H1 (cell line): ENCODE measurements at regions not wholly inside any gene's neighbourhood (a gene's known extent, or its start where the extent isn't known, plus 50 kb on each side); places are given as distances from the start of the nearest gene placed in this dataset.

ENCODE experiments used
- CTCF ChIA-PET: fragments of 300-600 bp; sonication (Branson Sonifier 250); formaldehyde crosslinking; loops from one replicate; lab custom pipeline; 2021; ENCODE audit not compliant: partially characterized antibody; lab: Charles Lee
- POLR2A ChIA-PET: fragments of 300-600 bp; sonication (Branson Sonifier 250); formaldehyde crosslinking; loops from one replicate; lab custom pipeline; 2021; ENCODE audit warnings: inconsistent platforms; ENCODE audit not compliant: partially characterized antibody; lab: Charles Lee
- DNase-seq, 2 experiments: peaks; one replicate each; pipeline versions ENCODE4 v3.0.0 to v3.0.0-alpha.2; 2010 to 2022; ENCODE audit warnings: low spot score in 2 of 2, low read depth in 1 of 2, mixed read lengths in 1 of 2
- FAIRE-seq: peaks from 2 replicates; lab custom pipeline; 2011; peaks lifted over from hg19 to GRCh38; lab: Jason Lieb, UNC
- H2AFZ ChIP-seq: 2 replicates; pipeline ENCODE4 v1.8.1; 2012; ENCODE audit warnings: low read length, inconsistent platforms
- H2AK5ac ChIP-seq: 2 replicates; pipeline ENCODE4 v1.6.1; 2013; ENCODE audit warnings: low read depth, low read length
- H2BK120ac ChIP-seq: replicated peaks from 2 replicates; pipeline ENCODE3; 2013; ENCODE audit warnings: low read depth, low read length, inconsistent platforms
- H2BK12ac ChIP-seq: 2 replicates; pipeline ENCODE4 v1.6.1; 2013; ENCODE audit warnings: low read depth, low read length
- H2BK15ac ChIP-seq: 2 replicates; pipeline ENCODE4 v1.6.1; 2013; ENCODE audit warnings: low read length
- H2BK20ac ChIP-seq: 2 replicates; pipeline ENCODE4 v1.6.1; 2013; ENCODE audit warnings: low read length
- H2BK5ac ChIP-seq: 2 replicates; pipeline ENCODE4 v1.6.1; 2013; ENCODE audit warnings: low read depth, low read length
- H3K14ac ChIP-seq: 2 replicates; pipeline ENCODE4 v1.6.1; 2013; ENCODE audit warnings: inconsistent platforms; ENCODE audit not compliant: insufficient read length
- H3K18ac ChIP-seq: 2 replicates; pipeline ENCODE4 v1.6.1; 2013; ENCODE audit warnings: low read length; ENCODE audit errors: extremely low read depth
- H3K23ac ChIP-seq: 2 replicates; pipeline ENCODE4 v1.6.1; 2013; ENCODE audit warnings: inconsistent platforms; ENCODE audit not compliant: insufficient read length
- H3K23me2 ChIP-seq: 2 replicates; pipeline ENCODE4 v1.6.1; 2013; ENCODE audit warnings: low read depth, low read length
- H3K27ac ChIP-seq: 2 replicates; pipeline ENCODE4 v1.6.1; 2011; ENCODE audit warnings: low read depth, low read length, inconsistent platforms
- H3K27me3 ChIP-seq, 4 experiments: replicated peaks in 1 of 4; 1 replicate in 1 of 4; 2 replicates in 3 of 4; pipeline versions ENCODE4 v1.6.1 to v1.8.1; 2011 to 2013; ENCODE audit warnings: low read length in 3 of 4, mild to moderate bottlenecking in 3 of 4, inconsistent platforms in 2 of 4, mixed read lengths in 2 of 4, moderate library complexity in 1 of 4; ENCODE audit not compliant: control insufficient read depth in 3 of 4, insufficient read depth in 3 of 4; ENCODE audit errors: extremely low read depth in 1 of 4
- H3K36me3 ChIP-seq, 4 experiments: 2 replicates each; pipeline versions ENCODE4 v1.6.1 to v1.8.1; 2011 to 2013; ENCODE audit warnings: mild to moderate bottlenecking in 4 of 4, low read length in 3 of 4, moderate library complexity in 2 of 4, control low read depth in 1 of 4, inconsistent platforms in 1 of 4; ENCODE audit not compliant: insufficient read depth in 4 of 4, control insufficient read depth in 2 of 4
- H3K4ac ChIP-seq: replicated peaks from 2 replicates; pipeline ENCODE3; 2013; ENCODE audit warnings: low read length, low read depth, mixed read lengths, inconsistent platforms; ENCODE audit not compliant: insufficient read length
- H3K4me1 ChIP-seq, 4 experiments: replicated peaks in 1 of 4; 1 replicate in 1 of 4; 2 replicates in 3 of 4; pipeline versions ENCODE4 v1.6.1 to v1.8.1; 2011 to 2013; ENCODE audit warnings: low read length in 3 of 4, inconsistent platforms in 2 of 4, mixed read lengths in 1 of 4; ENCODE audit not compliant: insufficient read depth in 4 of 4, control insufficient read depth in 3 of 4
- H3K4me2 ChIP-seq, 2 experiments: 2 replicates each; pipeline versions ENCODE4 v1.6.1 to v1.8.1; 2011 to 2013; ENCODE audit warnings: low read depth in 2 of 2, low read length in 2 of 2, control low read depth in 1 of 2, inconsistent platforms in 1 of 2, mild to moderate bottlenecking in 1 of 2; ENCODE audit not compliant: insufficient read depth in 1 of 2
- H3K4me3 ChIP-seq, 4 experiments: fragments of 200-600, 300-600 bp in 1 of 4; sonication (generic), shearing (Covaris generic), sonication (Bioruptor Twin) in 1 of 4; 2 replicates each; pipeline versions ENCODE4 v1.5.1 to v1.8.1; 2011 to 2016; ENCODE audit warnings: low read length in 4 of 4, low read depth in 3 of 4, control low read depth in 2 of 4, inconsistent platforms in 2 of 4, mild to moderate bottlenecking in 2 of 4, mixed read lengths in 1 of 4, moderate library complexity in 1 of 4; ENCODE audit not compliant: insufficient read depth in 2 of 4; ENCODE audit errors: extremely low read depth in 1 of 4
- H3K56ac ChIP-seq: replicated peaks from 2 replicates; pipeline ENCODE3; 2013; ENCODE audit warnings: low read depth, mild to moderate bottlenecking, mixed read lengths, low read length, inconsistent platforms; ENCODE audit not compliant: insufficient read length
- H3K79me1 ChIP-seq: 2 replicates; pipeline ENCODE4 v1.6.1; 2013; ENCODE audit warnings: low read depth, low read length, control low read depth
- H3K79me2 ChIP-seq, 2 experiments: 2 replicates each; pipeline versions ENCODE4 v1.6.1 to v1.8.1; 2012 to 2013; ENCODE audit warnings: low read length in 2 of 2, mild to moderate bottlenecking in 2 of 2, inconsistent platforms in 1 of 2; ENCODE audit not compliant: insufficient read depth in 2 of 2, control insufficient read depth in 1 of 2
- H3K9ac ChIP-seq, 4 experiments: replicated peaks in 1 of 4; 1 replicate in 1 of 4; 2 replicates in 3 of 4; pipeline versions ENCODE4 v1.6.1 to v1.8.1; 2011 to 2013; ENCODE audit warnings: low read depth in 3 of 4, low read length in 3 of 4, control low read depth in 2 of 4, mild to moderate bottlenecking in 2 of 4, moderate library complexity in 2 of 4, inconsistent platforms in 1 of 4; ENCODE audit errors: extremely low read depth in 1 of 4
- H3K9me3 ChIP-seq, 2 experiments: 2 replicates each; pipeline versions ENCODE4 v1.6.1 to v1.8.1; 2012 to 2013; ENCODE audit warnings: mild to moderate bottlenecking in 2 of 2, moderate library complexity in 2 of 2, control low read depth in 1 of 2, inconsistent platforms in 1 of 2, low read depth in 1 of 2, low read length in 1 of 2, mixed read lengths in 1 of 2; ENCODE audit not compliant: insufficient read depth in 2 of 2
- H4K20me1 ChIP-seq, 2 experiments: replicated peaks in 1 of 2; 2 replicates each; pipeline versions ENCODE3 to v1.8.1; 2011 to 2013; ENCODE audit warnings: inconsistent platforms in 2 of 2, low read length in 2 of 2, mild to moderate bottlenecking in 1 of 2; ENCODE audit not compliant: insufficient read depth in 2 of 2, control insufficient read depth in 1 of 2
- H4K5ac ChIP-seq: 2 replicates; pipeline ENCODE4 v1.6.1; 2013; ENCODE audit warnings: low read length, low read depth, mixed read lengths, inconsistent platforms; ENCODE audit not compliant: insufficient read length
- H4K8ac ChIP-seq: 2 replicates; pipeline ENCODE4 v1.8.0; 2013; ENCODE audit warnings: mild to moderate bottlenecking, moderate library complexity, low read length, inconsistent platforms; ENCODE audit not compliant: insufficient read depth; ENCODE audit errors: extremely low read depth
- H4K91ac ChIP-seq: replicated peaks from 2 replicates; pipeline ENCODE3; 2013; ENCODE audit warnings: low read length, mixed read lengths, inconsistent platforms; ENCODE audit not compliant: insufficient read length
- EGR1 ChIP-seq: IDR thresholded peaks from 2 replicates; pipeline ENCODE4 v1.6.1; 2011; ENCODE audit warnings: low read depth, low read length, borderline replicate concordance
- POLR2AphosphoS5 ChIP-seq: IDR thresholded peaks from 2 replicates; pipeline ENCODE4 v1.6.1; 2011; ENCODE audit warnings: low read depth, low read length
- WGBS, 2 experiments: shearing (Covaris generic) in 1 of 2; methylation state at CpG; one replicate each; pipeline versions ENCODE4 v1.1.6 to v1.1.7; 2013 to 2015; ENCODE audit warnings: low lambda C conversion rate in 2 of 2, mixed read lengths in 2 of 2, inconsistent platforms in 1 of 2, low coverage in 1 of 2, missing lambda C conversion rate in 1 of 2; ENCODE audit not compliant: insufficient replicate concordance in 2 of 2, insufficient coverage in 1 of 2, insufficient read length in 1 of 2; ENCODE audit errors: extremely low coverage in 1 of 2, missing lambda C conversion rate in 1 of 2; 5-methylcytosine and 5-hydroxymethylcytosine counted together

DNA sequence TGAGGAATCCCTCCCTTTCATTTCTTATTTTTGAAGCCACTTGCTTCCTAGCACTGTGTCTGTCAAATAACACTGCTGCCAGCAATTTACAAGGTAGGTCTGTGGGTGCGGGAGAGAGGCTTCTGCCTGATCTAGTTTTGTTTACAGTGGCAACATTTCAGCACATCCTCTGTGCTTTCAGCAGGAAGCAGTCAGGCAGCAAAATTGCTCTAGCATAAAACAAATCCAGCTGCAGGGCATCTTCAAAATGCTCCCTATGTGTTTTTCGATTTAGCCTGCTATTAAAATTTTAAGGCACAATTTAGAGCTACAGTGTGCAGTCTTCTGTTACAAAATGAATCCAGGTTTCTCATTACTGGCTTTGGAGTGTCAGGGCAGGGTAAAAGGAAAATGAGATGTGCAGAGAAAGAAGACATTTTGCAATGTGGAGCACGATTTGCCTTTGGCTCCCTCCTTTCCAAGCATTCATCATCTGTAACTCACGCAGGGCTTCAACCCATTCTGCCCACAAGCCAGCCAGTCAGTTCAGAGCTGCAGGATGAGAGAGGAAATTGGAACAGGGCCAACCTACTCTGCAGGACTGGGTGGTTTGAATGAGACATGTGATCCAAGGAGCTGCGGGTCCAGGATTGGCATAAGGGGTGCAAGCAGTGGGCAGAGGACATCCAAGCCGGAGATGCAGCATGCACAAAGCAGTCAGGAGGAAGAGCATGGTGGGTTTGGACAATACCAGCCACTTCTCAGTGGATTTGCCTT lies 143.4 kb upstream of the APC start:
- no peak overlapping the region for H3K4me3 ChIP-seq
- no peak for DNase-seq

More for the DNA sequence above, 143.4 kb upstream of the APC start:
- Histone ChIP-seq H3K23ac (no peak overlapping the region), H3K36me3 (no peaks in the 10 kb centered on the region), H3K23me2 (no peaks in the 10 kb centered on the region), H3K14ac (no peak overlapping the region), H3K4me2 (no peak overlapping the region), H3K9ac (no peak overlapping the region), H4K91ac (no peak overlapping the region), H2BK20ac (no peak overlapping the region), H3K18ac (no peak overlapping the region), H3K27ac (no peak overlapping the region), H2AK5ac (no peak overlapping the region), H2BK12ac (no peak overlapping the region), H3K79me2 (no peaks in the 10 kb centered on the region), H2BK5ac (no peak overlapping the region), H4K8ac (no peak overlapping the region), H2AFZ (0 out of 2 replicates have a peak overlapping the region, but pooled peaks have one; percentile 23), H4K20me1 (no peaks in the 10 kb centered on the region), H3K27me3 (no peaks in the 10 kb centered on the region; a peak in 1 of 7 replicates), H3K4me1 (no peaks in the 10 kb centered on the region), H3K9me3 (no peaks in the 10 kb centered on the region), H3K4ac (no peak overlapping the region), H2BK120ac (no peak overlapping the region), H2BK15ac (no peak overlapping the region), H3K79me1 (no peaks in the 10 kb centered on the region), H4K5ac (no peak overlapping the region), H3K56ac (peak overlapping the region; percentile 6)
- POLR2A ChIA-PET = no interaction called here
- CTCF ChIA-PET = interaction anchor here (1.3 to 4.2 kb wide), 4 partner anchors 10 to 42 kb away, joined by 4 to 16 read pairs (median 6); no protein-coding TSS in a partner anchor
- no peak for FAIRE-seq
- WGBS, 2 experiments = 92% methylated on average over 6 of the region's 6 CpGs; no CpG with 5 or more reads in 1 of the 2 experiments
- TF ChIP-seq POLR2AphosphoS5 (no peak), EGR1 (no peak)
